GM19467 (cell line): ENCODE measurements at regions not wholly inside any gene's neighbourhood (a gene's known extent, or its start where the extent isn't known, plus 50 kb on each side); places are given as distances from the start of the nearest gene placed in this dataset.
"Not testable (repeated sequence)": the region's sequence is repeated elsewhere in the genome, so short reads cannot be mapped to it uniquely, and the experiment has no call there.

Experiments used
- ATAC-seq: cut with Tn5 transposase; IDR thresholded peaks from one replicate; pipeline ENCODE4 v1.9.1; 2021; ENCODE audit warnings: mild to moderate bottlenecking, moderate library complexity; ENCODE audit not compliant: unreplicated experiment

- no peak for ATAC-seq
Measured at GRCh38 chr14:40762177-40762576, 844.5 kb upstream of the LRFN5 start.

GRCh38 chr14:40760704-40761103 is 846.0 kb upstream of the LRFN5 start:
- ATAC-seq = no peak

GRCh38 chr14:40758076-40758475 is 848.6 kb upstream of the LRFN5 start:
- no peak for ATAC-seq

GRCh38 chr14:40757376-40757950 is 849.2 kb upstream of the LRFN5 start:
- no peak for ATAC-seq

DNA sequence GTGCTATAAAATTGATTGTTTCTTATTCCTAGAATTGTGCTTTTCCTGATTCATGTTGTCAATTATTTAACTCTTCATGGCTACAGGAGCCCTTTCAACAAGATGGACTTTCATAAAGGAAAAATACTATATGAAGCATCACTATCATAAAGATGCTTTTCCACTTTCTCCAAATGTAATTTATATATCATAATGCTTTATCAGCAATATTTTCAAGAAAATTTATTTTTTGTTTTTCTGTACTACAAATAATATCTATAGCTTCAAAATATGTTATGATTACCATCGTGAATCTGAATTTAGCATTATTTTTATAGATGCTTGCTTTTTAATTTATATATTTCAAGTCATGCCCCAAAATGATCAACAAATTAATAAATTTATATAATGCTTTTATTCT is 873.5 kb upstream of the LRFN5 start:
- ATAC-seq = no peak

- ATAC-seq = no peak
Measured at GRCh38 chr14:40727107-40727506, 879.6 kb upstream of the LRFN5 start.

DNA sequence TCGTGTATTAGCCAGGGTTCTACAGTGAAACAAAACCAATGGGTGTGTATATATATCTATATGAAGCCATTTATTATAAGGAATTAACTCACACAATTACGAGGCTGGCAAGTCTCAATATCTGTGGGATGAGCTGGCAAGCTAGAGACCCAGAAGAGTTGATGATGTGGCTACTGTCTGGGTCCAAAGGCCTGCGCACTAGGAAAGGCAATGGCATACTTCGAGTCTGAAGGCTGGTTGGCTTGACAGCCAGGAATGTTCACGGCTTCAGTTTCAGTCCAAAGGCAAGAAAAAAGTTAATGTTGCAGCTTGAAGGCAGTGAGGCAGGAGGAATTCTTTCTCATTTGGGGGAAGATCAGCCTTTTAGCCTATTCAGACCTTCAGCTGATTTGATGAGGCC is 893.3 kb upstream of the LRFN5 start:
- ATAC-seq = no peak

DNA sequence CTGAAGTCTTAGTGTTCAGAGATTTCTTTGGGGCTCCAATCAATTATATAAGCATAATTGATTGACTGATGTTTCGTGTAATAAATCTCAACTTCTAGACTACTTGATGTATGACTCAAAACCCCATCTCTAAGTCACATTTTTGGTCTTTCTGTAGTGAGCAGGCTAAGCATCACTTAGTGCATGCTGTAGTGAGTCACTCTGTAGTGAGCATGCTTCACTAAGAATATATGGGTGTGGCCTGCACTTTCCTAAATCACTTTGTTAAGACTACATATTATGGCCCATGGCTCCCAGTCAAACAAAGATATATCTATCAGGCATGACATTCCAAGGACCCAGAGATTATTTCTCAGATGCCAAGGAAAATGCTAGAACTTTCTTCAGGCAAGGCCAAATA is 909.4 kb upstream of the LRFN5 start:
- ATAC-seq = no peak

DNA sequence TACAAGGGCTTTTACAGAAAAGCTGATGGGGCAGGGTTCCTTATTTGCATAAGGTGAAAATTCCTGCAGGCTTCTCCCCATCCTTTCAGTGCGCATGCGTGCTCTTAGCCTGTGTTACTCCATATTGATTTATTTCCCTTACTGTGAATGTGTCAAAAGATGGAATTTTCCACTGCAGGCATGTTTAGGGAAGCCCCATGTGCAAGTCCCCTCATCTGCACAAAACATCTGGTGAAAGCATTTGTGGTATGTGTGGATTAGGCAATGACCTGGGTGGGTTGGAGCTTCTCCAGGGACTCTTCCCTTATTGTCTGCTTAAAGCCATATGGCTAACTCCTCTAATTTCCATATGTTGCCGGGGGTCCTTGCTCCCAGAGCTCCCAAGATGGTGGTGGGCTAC is 912.7 kb upstream of the LRFN5 start:
- no peak for ATAC-seq

DNA sequence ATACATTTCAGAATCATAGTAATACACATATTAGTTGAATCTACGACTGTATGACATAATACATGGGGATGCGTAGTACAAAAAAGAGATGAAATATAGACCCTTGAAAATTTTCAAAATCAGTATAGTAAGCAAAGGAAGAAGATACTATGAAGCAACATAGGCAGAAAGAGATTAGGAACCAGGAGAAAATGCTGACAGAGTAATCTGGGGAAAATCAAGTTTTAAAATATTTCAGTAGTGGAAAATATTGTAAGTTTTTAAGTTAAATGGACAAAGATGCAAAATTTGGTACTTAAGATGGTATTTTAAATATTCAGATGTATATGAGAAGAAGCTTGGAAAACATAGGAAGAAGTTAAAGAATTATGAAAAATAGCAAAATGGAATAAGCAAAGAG is 915.6 kb upstream of the LRFN5 start:
- no peak for ATAC-seq

GRCh38 chr14:40685764-40686163 is 920.9 kb upstream of the LRFN5 start:
- no peak for ATAC-seq

DNA sequence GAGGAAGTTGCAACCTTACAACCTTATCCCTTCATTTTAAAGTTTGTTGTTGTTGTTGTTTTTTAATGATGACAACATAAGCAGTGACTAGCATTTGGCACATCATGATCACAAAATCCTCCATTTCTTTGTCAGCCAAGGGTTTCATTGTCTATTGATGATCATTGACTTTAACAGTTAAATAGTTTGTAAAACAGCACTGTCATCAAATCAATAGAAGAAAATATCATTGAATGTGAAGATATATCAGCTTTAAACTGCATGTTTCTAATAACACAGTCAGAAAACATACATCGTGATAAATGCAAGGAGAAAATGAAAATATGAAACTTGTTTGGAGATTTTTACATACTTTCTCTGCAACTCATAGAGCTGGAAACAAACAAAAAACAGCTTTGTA is 922.3 kb upstream of the LRFN5 start:
- ATAC-seq = no peak

DNA sequence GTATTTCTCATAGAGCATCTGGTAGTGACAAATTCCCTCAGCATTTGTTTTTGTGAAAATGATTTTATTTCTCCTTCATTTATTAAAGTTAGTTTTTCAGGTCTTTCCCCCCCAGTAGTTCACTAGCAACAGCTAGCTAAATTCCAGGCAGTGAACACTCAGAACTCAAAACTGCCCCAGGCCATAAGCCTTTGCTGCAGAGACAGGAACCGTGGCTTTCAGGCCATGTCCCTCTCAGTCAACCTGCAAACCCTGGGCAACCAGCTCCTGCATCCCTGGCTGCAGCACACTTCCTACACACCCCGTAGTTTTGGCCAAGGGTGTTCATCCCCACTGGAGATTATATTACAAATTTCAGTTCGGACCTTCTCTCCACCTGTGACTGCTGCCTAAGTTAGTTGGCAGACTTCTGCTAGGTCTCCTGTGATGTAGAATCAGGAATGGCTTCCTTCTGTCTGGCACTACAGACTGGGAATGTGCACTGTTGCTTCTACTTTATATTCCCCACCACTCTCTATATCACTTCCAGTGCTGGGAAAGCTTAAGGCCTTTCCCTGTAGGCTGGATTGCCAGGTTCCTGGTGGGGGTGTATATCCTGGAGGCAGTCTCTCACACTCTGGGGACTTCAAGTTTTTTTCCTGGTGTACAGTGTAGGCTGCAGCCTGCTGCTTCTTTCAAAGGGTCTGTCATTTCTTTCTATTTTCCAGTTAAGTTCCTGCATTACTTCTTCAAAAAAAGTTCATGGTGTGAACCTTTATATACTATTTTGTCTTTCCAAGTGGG is 924.4 kb upstream of the LRFN5 start:
- no peak for ATAC-seq

DNA sequence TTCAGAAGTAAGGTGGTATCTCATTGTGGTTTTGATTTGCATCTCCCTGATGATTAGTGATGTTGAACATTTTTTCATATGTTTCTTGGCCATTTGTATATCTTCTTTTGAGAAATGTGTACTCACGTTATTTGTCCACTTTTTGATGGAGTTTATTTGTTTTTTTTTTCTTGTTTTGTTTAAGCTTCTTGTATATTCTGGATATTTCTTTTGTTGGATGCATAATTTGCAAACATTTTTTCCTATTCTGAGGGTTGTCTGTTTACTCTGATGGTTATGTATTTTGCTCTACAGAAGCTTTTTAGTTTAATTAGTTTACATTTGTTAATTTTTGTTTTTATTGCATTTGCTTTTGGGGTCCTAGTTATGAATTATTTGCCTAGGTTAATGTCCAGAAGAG is 927.4 kb upstream of the LRFN5 start:
- no peak for ATAC-seq

DNA sequence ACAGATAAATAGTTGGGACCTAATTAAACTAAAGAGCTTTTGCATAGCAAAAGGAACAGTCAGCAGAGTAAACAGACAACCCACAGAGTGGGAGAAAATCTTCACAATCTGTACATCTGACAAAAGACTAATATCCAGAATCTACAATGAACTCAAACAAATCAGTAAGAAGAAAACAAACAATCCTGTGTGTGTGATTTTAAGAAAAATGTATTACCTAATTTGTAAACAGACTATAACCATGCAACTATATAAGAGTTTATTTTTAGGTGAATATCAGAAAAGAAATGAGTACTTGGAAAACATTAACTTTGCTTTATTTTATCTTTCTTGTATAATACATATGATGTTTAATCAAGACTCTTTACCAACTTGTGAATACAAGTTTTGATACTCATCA is 929.5 kb upstream of the LRFN5 start:
- not testable (repeated sequence) for ATAC-seq

GRCh38 chr14:40674502-40674901 is 932.2 kb upstream of the LRFN5 start:
- ATAC-seq = no peak

DNA sequence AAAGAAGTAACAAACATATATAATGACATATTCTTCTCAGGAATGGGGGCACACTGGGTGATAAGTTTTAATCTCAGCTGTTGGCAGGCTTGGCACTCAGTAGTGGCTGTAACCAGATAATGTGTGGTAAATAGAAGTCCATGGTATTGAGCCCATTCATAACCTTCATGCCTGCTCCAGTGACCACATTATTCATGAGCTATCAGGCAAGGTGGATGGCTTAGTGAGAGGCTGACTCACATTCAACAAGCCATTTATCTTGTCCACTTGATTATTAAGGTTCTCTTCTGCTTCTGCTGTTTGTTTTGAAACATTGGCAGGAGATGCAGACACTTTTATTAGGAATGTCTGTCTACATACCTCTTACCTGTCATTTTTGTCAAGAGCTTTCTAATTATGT is 950.4 kb upstream of the LRFN5 start:
- no peak for ATAC-seq

DNA sequence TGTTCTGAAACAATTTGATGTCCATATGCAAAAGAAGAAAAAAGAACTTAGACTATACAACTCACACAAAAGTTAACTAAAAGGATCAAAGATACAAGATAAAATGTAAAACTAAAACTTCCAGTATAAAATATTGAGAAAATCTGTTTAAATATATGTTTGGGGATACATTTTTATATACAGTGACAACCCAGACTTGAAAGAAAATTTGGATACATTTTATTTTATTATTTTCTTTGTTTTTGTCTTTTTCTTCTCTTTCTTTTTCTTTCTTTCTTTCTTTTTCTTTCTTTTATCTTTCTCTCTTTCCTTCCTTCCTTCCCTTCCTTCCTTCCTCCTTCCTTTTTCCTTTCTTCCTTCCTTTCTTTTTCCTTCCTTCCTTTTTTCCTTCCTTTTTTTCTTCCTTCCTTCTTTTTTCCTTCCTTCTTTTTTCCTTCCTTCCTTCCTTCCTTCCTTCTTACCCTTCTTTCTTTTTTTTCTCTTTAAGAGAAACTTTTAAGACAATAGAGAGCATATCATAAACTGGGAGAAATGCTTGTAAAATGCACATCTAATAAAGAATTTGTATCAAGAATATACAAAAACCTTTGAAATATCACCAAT is 954.5 kb upstream of the LRFN5 start:
- no peak for ATAC-seq

- no peak for ATAC-seq
Measured at GRCh38 chr14:40630471-40630870, 976.2 kb upstream of the LRFN5 start.

DNA sequence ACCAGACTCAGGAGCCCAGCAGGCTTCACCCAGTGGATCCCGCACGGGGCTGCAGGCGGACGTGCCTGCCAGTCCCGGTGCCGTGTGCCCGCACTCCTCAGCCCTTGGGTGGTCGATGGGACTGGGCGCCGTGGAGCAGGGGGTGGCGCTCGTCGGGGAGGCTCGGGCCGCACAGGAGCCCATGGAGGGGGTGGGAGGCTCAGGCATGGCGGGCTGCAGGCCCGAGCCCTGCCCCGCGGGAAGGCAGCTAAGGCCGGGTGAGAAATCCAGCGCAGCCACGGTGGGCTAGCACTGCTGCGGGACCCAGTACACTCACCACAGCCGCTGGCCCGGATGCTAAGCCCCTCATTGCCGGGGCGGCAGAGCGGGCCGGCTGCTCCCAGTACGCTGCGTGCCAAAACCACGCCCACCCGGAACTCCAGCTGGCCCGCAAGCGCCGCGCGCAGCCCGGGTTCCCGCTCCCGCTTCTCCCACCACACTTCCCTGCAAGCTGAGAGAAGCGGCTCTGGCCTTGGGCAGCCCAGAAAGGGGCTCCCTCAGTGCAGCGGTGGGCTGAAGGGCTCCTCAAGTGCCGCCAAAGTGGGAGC is 977.0 kb upstream of the LRFN5 start:
- ATAC-seq = not testable (repeated sequence)

DNA sequence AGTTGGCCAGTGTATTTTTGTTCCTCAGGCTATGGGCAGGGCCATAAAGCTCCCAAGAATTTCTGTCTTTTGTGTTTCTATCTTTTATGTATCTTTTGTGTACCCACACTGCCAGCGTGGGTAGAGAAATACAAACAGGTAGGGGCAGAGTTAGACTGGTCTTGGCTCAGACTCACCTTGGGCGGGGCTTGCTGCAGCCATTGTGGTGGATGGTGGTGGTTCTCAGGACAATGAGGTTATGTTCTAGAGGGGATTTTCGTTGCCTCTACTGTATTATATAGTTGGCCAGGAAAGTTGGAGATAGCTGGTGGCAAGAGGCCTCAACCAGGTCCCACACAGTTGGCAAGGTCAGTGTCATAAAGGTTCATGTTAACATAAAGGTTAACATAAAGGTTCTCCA is 977.5 kb upstream of the LRFN5 start:
- ATAC-seq = no peak

DNA sequence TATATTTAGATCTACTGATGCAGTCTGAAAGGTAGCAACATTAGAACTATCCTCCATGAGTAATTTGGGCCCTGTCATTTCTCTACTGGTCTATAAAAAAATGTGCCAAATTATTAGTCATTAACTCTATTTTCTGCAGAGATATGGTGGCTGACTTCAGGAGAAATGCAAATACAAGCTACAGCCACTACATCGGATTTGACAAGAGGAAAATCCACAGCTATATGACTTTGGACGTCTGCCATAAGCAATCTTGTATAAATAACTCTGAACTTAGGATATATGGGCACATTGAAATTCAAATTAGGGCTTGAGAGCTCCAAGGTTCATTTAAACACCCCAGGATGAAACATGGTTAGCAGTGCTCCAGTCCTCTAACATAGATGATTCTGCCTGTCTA is 983.0 kb upstream of the LRFN5 start:
- ATAC-seq = no peak
